OCI-LY3 (cell line): ENCODE measurements at regions not wholly inside any gene's neighbourhood (a gene's known extent, or its start where the extent isn't known, plus 50 kb on each side); places are given as distances from the start of the nearest gene placed in this dataset.

ENCODE experiments used
- H2AFZ ChIP-seq: fragments of 200-600, 300-600 bp; shearing (Covaris generic); 2 replicates; pipeline ENCODE4 v1.6.0; 2014; ENCODE audit warnings: antibody characterized with exemption, low read depth, low read length
- H3K27ac ChIP-seq: fragments of 200-600, 300-600 bp; sonication (generic); 2 replicates; pipeline ENCODE4 v1.5.1; 2014; ENCODE audit warnings: mild to moderate bottlenecking, low read length, moderate library complexity, mixed read lengths
- H3K27me3 ChIP-seq: fragments of 200-600, 300-600 bp; sonication (generic); 2 replicates; pipeline ENCODE4 v1.6.1; 2014; ENCODE audit warnings: low read depth, low read length, mixed read lengths
- H3K36me3 ChIP-seq: fragments of 200-600, 300-600 bp; sonication (generic); replicated peaks from 2 replicates; pipeline ENCODE3; 2014; ENCODE audit warnings: low read depth, low read length, mixed read lengths
- H3K4me1 ChIP-seq: fragments of 300-600, 200-600 bp; sonication (generic); 2 replicates; pipeline ENCODE4 v1.6.1; 2014; ENCODE audit warnings: low read length, mixed read lengths
- H3K4me2 ChIP-seq: fragments of 200-600, 300-600 bp; sonication (generic); 2 replicates; pipeline ENCODE4 v1.6.1; 2014; ENCODE audit warnings: low read length, mixed read lengths
- H3K4me3 ChIP-seq: fragments of 300-600, 200-600 bp; sonication (generic); 2 replicates; pipeline ENCODE4 v1.5.1; 2014; ENCODE audit warnings: antibody characterized with exemption, mild to moderate bottlenecking, low read length, moderate library complexity
- H3K79me2 ChIP-seq: fragments of 300-600, 200-600 bp; shearing (Covaris generic); 2 replicates; pipeline ENCODE4 v1.6.1; 2014; ENCODE audit warnings: mild to moderate bottlenecking, low read length, mixed read lengths
- H3K9ac ChIP-seq: fragments of 300-600, 200-600 bp; shearing (Covaris generic); 2 replicates; pipeline ENCODE4 v1.6.0; 2014; ENCODE audit warnings: mild to moderate bottlenecking, low read length, moderate library complexity
- H3K9me3 ChIP-seq: fragments of 200-600, 300-600 bp; shearing (Covaris generic); 2 replicates; pipeline ENCODE4 v1.6.1; 2014; ENCODE audit warnings: low read length, mixed read lengths; ENCODE audit not compliant: insufficient read depth
- H4K20me1 ChIP-seq: fragments of 200-600, 300-600 bp; sonication (generic); 2 replicates; pipeline ENCODE4 v1.6.1; 2016; ENCODE audit warnings: low read length, mixed read lengths; ENCODE audit not compliant: insufficient read depth
- CTCF ChIP-seq: fragments of 200-600, 300-600 bp; sonication (generic); IDR thresholded peaks from 2 replicates; pipeline ENCODE4 v1.5.1; 2014; ENCODE audit warnings: antibody characterized with exemption, low read length, low read depth
- EZH2phosphoT487 ChIP-seq: fragments of 200-600 bp; shearing (Covaris generic); IDR thresholded peaks from 2 replicates; pipeline ENCODE4 v1.6.1; 2018; ENCODE audit warnings: antibody characterized with exemption, mixed run types, low read depth

- Histone ChIP-seq H3K4me1 (no peaks in the 10 kb centered on the region), H3K4me2 (no peak overlapping the region), H3K9ac (no peak overlapping the region), H3K27ac (no peak overlapping the region), H3K9me3 (no peaks in the 10 kb centered on the region), H3K27me3 (no peaks in the 10 kb centered on the region), H3K79me2 (no peaks in the 10 kb centered on the region), H4K20me1 (no peaks in the 10 kb centered on the region), H3K36me3 (no peaks in the 10 kb centered on the region), H2AFZ (no peak overlapping the region), H3K4me3 (no peak overlapping the region)
- TF ChIP-seq CTCF (peak; percentile 35), EZH2phosphoT487 (no peak)
These were observed 342.5 kb upstream of the TGFBR2 start for GRCh38 chr3:30263925-30264313.

GRCh38 chr3:30266524-30266923 lies 339.9 kb upstream of the TGFBR2 start:
- Histone ChIP-seq H3K4me3 (no peak overlapping the region), H3K4me1 (peaks cover 11% of the 10 kb centered on the region), H3K79me2 (no peaks in the 10 kb centered on the region), H3K9me3 (no peaks in the 10 kb centered on the region), H3K27ac (no peak overlapping the region), H2AFZ (no peak overlapping the region), H3K36me3 (no peaks in the 10 kb centered on the region), H3K27me3 (0 out of 2 replicates have a peak, but pooled peaks cover 3% of the 10 kb centered on the region), H3K4me2 (no peak overlapping the region), H4K20me1 (0 out of 2 replicates have a peak, but pooled peaks cover 4% of the 10 kb centered on the region), H3K9ac (no peak overlapping the region)
- no peak for TF ChIP-seq EZH2phosphoT487
- TF ChIP-seq CTCF, result no peak

- H3K9ac ChIP-seq, result no peak overlapping the region
- H3K4me1 ChIP-seq, result peaks cover 11% of the 10 kb centered on the region
- H3K27ac ChIP-seq, result no peak overlapping the region
- TF ChIP-seq EZH2phosphoT487, result no peak
- no peak for TF ChIP-seq CTCF
- 0 out of 2 replicates have a peak, but pooled peaks cover 3% of the 10 kb centered on the region for H3K27me3 ChIP-seq
- H3K79me2 ChIP-seq, result no peaks in the 10 kb centered on the region
- no peak overlapping the region for H3K4me2 ChIP-seq
- H4K20me1 ChIP-seq, result 0 out of 2 replicates have a peak, but pooled peaks cover 4% of the 10 kb centered on the region
- no peaks in the 10 kb centered on the region for H3K36me3 ChIP-seq
- no peaks in the 10 kb centered on the region for H3K9me3 ChIP-seq
- H3K4me3 ChIP-seq, result no peak overlapping the region
- H2AFZ ChIP-seq, result no peak overlapping the region
These were observed 338.1 kb upstream of the TGFBR2 start for GRCh38 chr3:30268288-30268687.

GRCh38 chr3:30269751-30270445 lies 336.5 kb upstream of the TGFBR2 start:
- Histone ChIP-seq H3K4me3 (peak overlapping the region; percentile 52), H3K9ac (no peak overlapping the region), H3K27me3 (0 out of 2 replicates have a peak, but pooled peaks cover 3% of the 10 kb centered on the region), H3K9me3 (no peaks in the 10 kb centered on the region), H3K4me1 (peaks cover 11% of the 10 kb centered on the region), H3K27ac (no peak overlapping the region), H3K4me2 (peak overlapping the region; percentile 46), H2AFZ (no peak overlapping the region), H4K20me1 (0 out of 2 replicates have a peak, but pooled peaks cover 4% of the 10 kb centered on the region), H3K36me3 (no peaks in the 10 kb centered on the region), H3K79me2 (no peaks in the 10 kb centered on the region)
- no peak for TF ChIP-seq EZH2phosphoT487
- TF ChIP-seq CTCF, result no peak
